Activated naive CD4-positive, alpha-beta T cell treated with anti-CD3 and anti-CD28 coated beads, Interleukin-2, amount 50 U/mL, for 24 hours (primary cell): ENCODE measurements at regions not wholly inside any gene's neighbourhood (a gene's known extent, or its start where the extent isn't known, plus 50 kb on each side); places are given as distances from the start of the nearest gene placed in this dataset.

Experiments used
- H3K27ac Mint-ChIP-seq: one replicate; pipeline ENCODE4 v1.8.0; 2021; ENCODE audit warnings: mild to moderate bottlenecking, mixed read lengths
- H3K27me3 Mint-ChIP-seq: one replicate; pipeline ENCODE4 v1.8.0; 2021; ENCODE audit warnings: mixed read lengths
- H3K36me3 Mint-ChIP-seq: one replicate; pipeline ENCODE4 v1.8.0; 2021; ENCODE audit warnings: mixed read lengths
- H3K4me1 Mint-ChIP-seq: one replicate; pipeline ENCODE4 v1.8.0; 2021; ENCODE audit warnings: mixed read lengths
- H3K4me3 Mint-ChIP-seq: one replicate; pipeline ENCODE4 v1.8.0; 2021; ENCODE audit warnings: mild to moderate bottlenecking, mixed read lengths
- H3K9me3 Mint-ChIP-seq: one replicate; pipeline ENCODE4 v1.8.0; 2021; ENCODE audit warnings: mixed read lengths

DNA sequence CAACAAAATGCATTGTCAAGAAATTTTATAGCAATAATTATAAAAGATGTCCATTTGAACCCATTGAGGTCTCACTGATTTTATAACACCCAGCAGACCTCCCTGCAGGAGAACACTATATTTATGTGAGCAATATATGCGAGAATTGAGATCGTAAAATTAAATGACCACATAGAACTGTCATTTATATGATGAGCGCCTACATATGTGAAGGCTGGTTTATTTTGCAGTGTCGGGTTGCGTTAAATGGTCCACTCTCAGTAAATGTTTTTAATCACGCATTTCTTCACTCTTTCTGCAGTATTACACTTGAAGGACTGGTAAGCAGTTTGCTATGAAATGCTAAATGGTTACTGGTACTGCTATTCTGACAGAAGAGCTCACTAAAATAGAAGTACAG lies 408.5 kb upstream of the AGTR1 start:
- no peaks in the 10 kb centered on the region for H3K9me3 Mint-ChIP-seq
- H3K27me3 Mint-ChIP-seq, result no peaks in the 10 kb centered on the region
- H3K36me3 Mint-ChIP-seq, result no peaks in the 10 kb centered on the region
- no peak overlapping the region for H3K4me3 Mint-ChIP-seq
- H3K27ac Mint-ChIP-seq, result no peak overlapping the region
- H3K4me1 Mint-ChIP-seq, result no peaks in the 10 kb centered on the region

DNA sequence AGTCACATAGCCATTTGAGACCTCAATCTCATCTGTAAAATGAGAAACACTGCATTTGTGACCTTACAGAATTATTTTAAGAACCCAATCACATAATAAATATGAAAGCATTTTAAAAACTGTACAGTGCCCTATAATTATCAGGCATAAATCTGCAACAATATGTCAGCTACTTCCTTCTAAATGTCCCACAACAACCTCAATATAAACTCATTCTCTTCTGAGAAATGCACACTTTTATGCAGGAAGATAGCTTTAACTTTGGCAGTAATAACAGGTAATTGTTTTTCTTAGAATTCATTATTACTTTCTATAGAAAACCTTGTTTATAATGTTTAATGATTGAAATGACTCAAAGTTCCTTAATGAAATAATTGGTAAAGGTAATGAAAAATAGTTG lies 400.7 kb upstream of the AGTR1 start:
- Mint-ChIP-seq H3K36me3 (no peaks in the 10 kb centered on the region), H3K9me3 (peaks cover 3% of the 10 kb centered on the region), H3K27ac (no peak overlapping the region), H3K4me3 (no peak overlapping the region), H3K27me3 (no peaks in the 10 kb centered on the region), H3K4me1 (peaks cover 6% of the 10 kb centered on the region)

DNA sequence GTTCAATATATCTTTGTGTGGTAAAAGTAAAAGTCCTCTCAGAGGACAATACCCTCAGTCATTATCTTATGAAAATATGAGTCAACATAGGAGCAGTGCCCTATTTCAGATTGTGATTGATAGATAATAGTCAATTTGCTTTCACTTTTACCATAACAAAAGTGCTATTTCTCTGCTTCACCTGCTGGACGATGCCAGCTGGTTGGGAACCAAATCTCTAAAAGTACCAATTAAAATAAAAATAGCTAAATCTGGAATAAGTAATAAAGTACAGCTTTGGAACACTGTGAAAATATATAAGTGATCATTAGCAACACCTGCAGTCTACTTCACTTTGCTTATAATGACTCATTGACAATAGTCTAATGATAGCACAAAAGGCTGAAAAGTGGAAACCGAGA lies 390.3 kb upstream of the AGTR1 start:
- no peak overlapping the region for H3K27ac Mint-ChIP-seq
- H3K9me3 Mint-ChIP-seq, result peaks cover 7% of the 10 kb centered on the region
- no peaks in the 10 kb centered on the region for H3K36me3 Mint-ChIP-seq
- no peak overlapping the region for H3K4me3 Mint-ChIP-seq
- H3K27me3 Mint-ChIP-seq, result no peaks in the 10 kb centered on the region
- H3K4me1 Mint-ChIP-seq, result no peaks in the 10 kb centered on the region

DNA sequence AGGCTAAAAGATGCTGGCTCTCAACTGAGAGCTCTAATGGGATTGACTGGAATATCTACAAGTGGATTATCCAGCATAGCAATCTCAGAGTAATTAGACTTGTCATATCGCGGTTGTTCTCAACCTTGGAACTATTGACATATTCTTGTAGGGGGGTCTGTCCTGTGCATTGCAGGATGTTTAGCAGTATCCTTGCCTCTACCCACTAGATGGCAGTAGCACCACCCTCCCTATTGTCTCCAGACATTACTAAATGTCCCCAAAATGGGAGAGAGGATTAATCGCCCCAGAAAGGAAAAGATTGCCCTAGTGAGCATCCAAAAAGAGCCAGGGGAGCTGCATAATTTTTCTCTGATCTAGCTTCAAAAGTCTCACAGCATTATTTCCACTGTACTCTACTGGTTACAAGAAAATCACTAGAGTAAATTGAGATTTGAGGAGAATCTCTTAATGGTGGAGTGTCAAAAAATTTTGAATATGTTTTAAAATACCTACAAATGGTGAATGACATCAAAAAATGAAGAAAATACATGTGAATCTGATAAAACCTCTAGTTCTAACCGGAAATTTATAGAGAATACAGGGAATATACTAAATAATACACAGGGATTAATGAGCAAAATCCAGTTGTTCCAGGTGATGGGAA lies 388.2 kb upstream of the AGTR1 start:
- Mint-ChIP-seq H3K27ac (no peak overlapping the region), H3K36me3 (no peaks in the 10 kb centered on the region), H3K4me3 (no peak overlapping the region), H3K4me1 (no peaks in the 10 kb centered on the region), H3K27me3 (no peaks in the 10 kb centered on the region), H3K9me3 (no peaks in the 10 kb centered on the region)

DNA sequence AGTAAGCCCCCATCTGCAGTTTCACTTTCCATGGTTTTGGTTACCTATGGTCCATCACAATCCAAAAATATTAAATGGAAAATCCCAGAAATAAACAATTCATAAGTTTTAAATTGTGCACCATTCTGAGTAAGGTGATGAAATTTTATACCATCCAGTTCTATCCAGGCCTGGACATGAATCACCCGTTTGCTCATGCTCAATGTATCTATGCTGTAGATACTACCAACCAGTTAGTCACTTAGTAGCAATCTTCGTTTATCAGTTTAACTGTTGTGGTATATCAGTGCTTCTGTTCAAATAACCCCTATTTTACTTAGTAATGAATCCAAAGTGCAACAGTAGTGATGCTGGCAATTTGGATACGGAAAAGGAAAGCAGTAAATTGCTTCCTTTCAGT lies 381.9 kb upstream of the AGTR1 start:
- Mint-ChIP-seq H3K36me3 (no peaks in the 10 kb centered on the region), H3K27me3 (no peaks in the 10 kb centered on the region), H3K27ac (no peak overlapping the region), H3K4me3 (no peak overlapping the region), H3K9me3 (no peaks in the 10 kb centered on the region), H3K4me1 (no peaks in the 10 kb centered on the region)

DNA sequence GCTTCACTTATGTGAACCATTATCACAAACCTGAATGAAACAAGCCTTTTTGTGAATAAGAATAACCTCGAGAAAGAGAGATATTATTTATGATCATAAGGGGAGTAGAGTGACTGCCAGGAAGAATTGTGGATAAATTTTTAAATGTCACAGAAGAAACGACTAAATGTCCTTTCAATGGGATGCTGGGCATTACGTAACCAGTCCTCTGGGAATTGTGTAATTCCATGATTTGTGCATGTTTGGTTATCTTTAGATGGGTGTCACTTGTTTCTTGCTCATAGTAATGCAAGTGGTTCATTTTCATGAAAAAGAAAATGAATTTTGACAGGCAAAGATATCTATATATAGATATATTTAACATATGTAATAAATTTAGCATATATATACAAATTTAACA lies 379.5 kb upstream of the AGTR1 start:
- no peaks in the 10 kb centered on the region for H3K9me3 Mint-ChIP-seq
- no peaks in the 10 kb centered on the region for H3K36me3 Mint-ChIP-seq
- no peak overlapping the region for H3K4me3 Mint-ChIP-seq
- no peaks in the 10 kb centered on the region for H3K4me1 Mint-ChIP-seq
- H3K27me3 Mint-ChIP-seq, result no peaks in the 10 kb centered on the region
- H3K27ac Mint-ChIP-seq, result no peak overlapping the region

DNA sequence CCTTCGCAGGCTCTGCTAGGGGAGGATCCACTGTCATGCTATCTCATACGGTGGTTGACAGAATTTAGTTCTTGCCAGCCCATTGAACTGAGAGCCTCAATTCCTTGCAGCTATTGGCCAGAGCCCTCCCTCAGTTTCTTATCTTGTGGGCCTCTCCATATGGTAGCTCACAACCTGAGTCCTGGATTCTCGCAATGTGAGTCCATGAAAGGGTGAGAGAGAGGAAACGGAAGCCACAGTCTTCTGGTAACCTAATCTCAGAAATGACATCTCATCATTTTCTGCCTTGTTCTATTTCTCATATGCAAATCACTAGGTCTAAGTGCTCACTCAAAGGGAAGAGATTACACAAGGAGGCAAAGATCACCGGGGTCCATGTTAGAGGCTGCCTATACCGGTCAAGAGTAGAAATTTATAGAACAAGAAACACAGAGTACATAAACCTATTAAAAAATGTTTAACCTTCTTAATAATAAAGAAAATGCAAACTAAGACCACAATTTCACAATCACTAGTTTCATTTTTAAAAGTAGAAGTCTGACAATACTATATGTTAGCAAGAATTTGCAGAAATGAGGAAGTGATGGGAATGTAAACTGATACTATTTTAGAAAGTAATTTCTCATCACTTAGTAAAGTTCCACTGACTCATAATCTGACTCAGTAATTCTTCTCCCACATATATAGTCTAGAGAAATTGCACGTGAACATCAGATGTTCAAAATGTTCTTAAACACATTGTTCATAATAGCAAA lies 378.4 kb upstream of the AGTR1 start:
- H3K27ac Mint-ChIP-seq, result no peak overlapping the region
- H3K4me3 Mint-ChIP-seq, result no peak overlapping the region
- H3K9me3 Mint-ChIP-seq, result peaks cover 8% of the 10 kb centered on the region
- no peaks in the 10 kb centered on the region for H3K27me3 Mint-ChIP-seq
- H3K4me1 Mint-ChIP-seq, result no peaks in the 10 kb centered on the region
- no peaks in the 10 kb centered on the region for H3K36me3 Mint-ChIP-seq

DNA sequence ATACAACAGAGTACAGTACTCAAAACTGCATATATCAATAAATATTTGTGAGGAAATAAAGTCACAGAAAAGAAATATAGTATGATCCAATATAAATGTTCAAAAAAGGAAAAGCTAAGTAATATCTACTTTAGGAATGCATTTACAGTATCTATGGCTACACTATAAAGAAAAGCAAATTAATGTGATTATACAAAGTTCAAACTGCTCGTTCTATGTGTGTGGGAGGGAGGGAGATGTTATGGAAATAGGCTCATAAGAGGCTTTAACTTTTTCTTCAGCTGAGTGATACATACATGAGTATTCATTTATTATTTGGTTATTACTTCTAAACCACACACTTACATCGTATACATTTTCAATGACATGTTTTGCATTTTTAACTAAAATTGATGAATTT lies 377.7 kb upstream of the AGTR1 start:
- Mint-ChIP-seq H3K4me3 (no peak overlapping the region), H3K4me1 (no peaks in the 10 kb centered on the region), H3K9me3 (peaks cover 8% of the 10 kb centered on the region), H3K27me3 (no peaks in the 10 kb centered on the region), H3K27ac (no peak overlapping the region), H3K36me3 (no peaks in the 10 kb centered on the region)

DNA sequence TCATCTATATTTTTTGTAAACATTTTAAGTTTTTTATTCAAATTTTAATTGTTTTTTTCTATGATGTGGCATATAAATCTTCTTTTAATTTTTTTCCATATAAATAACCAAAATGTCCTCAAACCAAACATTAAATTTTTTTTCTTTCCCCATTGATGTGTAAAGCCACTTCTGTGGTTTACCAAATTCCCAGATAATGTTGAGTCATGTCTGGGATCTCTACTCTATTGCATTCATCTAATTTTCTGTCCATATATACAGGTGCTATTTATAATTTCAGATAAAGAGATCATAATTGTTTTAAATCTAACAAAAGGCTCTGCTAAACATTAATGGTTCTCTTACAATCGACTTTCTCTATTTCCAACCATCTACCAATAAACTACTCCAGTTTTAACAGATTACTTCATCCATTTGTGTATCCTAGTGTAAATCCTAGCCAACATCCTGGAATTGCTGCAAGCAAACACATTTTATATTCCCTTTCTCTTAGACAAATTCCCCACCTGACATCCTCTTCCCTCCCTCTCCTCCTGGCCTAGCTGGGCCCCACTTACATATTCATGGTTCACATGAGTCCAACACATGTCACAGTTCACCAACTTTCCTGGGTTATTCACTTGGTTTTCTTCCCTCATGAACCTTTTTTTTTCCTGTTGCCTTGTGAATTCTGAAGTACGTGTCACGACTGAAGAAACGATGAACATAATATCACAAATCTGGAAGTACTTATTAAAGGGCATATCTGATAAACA lies 368.0 kb upstream of the AGTR1 start:
- H3K27ac Mint-ChIP-seq, result no peak overlapping the region
- no peaks in the 10 kb centered on the region for H3K27me3 Mint-ChIP-seq
- H3K4me3 Mint-ChIP-seq, result no peak overlapping the region
- no peaks in the 10 kb centered on the region for H3K4me1 Mint-ChIP-seq
- peaks cover 6% of the 10 kb centered on the region for H3K9me3 Mint-ChIP-seq
- no peaks in the 10 kb centered on the region for H3K36me3 Mint-ChIP-seq

DNA sequence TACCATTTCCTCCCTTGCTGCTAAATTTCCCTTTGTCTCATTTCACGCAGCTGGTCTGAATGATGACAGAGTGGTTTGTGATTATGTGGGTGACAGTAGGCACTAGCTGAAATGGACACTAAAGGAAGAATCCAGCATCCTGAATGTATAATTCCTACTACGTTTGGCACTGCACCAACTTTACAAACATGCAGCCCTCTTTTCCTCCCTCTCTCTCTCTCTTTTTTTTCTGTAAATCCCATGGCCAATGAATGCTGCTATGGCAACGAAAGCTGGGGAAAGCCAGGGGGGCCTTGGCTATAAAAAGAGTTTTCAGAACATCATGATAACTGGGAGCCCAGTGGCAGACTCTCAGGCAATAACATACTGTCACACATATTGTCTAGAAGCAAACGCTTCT lies 367.2 kb upstream of the AGTR1 start:
- Mint-ChIP-seq H3K27ac (no peak overlapping the region), H3K4me3 (no peak overlapping the region), H3K36me3 (no peaks in the 10 kb centered on the region), H3K4me1 (no peaks in the 10 kb centered on the region), H3K9me3 (peaks cover 6% of the 10 kb centered on the region), H3K27me3 (no peaks in the 10 kb centered on the region)

DNA sequence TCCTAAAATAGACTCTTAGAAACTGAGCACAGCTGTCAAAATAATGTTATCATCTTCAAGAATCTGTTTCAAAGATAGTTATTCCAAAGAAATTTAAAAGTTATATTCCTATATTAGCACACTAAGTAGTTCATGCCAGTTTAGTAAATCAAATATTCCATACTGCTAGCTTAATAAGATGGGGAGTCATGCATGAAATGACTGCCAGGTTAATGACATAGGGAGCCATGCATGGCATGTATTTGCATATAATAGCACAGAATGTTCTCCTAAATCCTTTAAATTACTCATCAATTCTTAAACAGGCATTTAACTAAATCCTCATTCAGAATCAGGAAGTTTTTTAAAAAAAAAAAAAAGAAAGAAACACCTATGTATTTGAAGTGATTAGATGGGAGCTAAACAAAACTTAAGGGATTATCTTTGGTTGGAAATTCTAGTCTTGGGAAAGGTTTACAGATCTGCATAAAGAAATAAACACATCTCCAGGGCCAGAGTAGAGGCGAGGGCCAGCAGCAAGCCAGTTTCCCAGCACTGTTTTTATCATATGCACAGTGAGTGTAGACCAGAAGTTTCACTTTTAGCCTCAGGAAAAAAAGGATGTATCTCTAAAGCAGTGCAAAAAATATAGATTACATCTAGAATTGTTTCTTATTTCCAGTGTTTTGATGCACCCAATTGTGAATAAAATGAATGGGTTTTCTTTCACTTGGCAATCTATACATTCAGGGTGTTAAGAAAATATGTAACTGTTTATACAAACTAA lies 366.4 kb upstream of the AGTR1 start:
- Mint-ChIP-seq H3K36me3 (no peaks in the 10 kb centered on the region), H3K4me1 (no peaks in the 10 kb centered on the region), H3K4me3 (no peak overlapping the region), H3K27me3 (no peaks in the 10 kb centered on the region), H3K27ac (no peak overlapping the region), H3K9me3 (peaks cover 6% of the 10 kb centered on the region)

DNA sequence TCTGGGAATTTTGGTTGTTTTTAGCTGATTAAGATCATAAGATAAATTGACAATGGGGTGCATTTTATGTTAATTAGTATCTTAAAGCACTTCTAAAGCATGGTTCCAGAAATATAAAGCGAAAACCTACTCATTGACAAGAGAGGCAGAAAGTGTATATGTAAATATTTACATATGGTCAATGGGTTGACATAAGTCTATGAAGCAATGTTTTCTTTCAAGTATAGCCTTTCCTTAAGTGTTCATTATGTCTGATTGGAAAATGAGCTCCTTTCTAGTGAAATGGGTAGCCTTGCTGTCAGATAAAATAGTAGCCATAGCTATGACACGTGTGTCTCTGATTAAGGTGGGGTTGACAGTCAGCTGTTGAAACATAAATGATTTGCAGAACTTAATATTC lies 365.2 kb upstream of the AGTR1 start:
- H3K9me3 Mint-ChIP-seq, result peaks cover 6% of the 10 kb centered on the region
- no peaks in the 10 kb centered on the region for H3K27me3 Mint-ChIP-seq

DNA sequence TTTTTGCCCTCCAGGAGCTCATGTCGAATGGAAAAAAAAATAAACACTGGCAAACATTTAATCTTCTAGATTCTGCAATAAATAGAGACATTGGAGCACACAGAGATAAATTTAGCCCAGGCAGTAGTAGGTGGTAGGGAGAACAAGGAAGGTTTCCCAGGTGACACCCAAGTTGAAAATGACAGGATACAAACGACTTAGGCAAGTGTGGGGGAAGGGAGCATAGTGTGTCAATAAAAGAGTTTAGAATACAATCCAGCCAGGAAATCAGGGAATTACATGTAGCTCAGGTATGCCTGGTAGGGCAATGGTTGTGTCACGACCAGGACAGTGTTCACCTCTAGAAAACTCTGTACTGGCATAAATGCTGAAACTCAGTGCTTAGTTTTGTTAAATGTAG lies 364.6 kb upstream of the AGTR1 start:
- Mint-ChIP-seq H3K4me1 (no peaks in the 10 kb centered on the region), H3K27ac (no peak overlapping the region), H3K27me3 (no peaks in the 10 kb centered on the region), H3K4me3 (no peak overlapping the region), H3K9me3 (peaks cover 6% of the 10 kb centered on the region), H3K36me3 (no peaks in the 10 kb centered on the region)

More for the DNA sequence above, 365.2 kb upstream of the AGTR1 start:
- no peak overlapping the region for H3K4me3 Mint-ChIP-seq
- H3K27ac Mint-ChIP-seq, result no peak overlapping the region
- no peaks in the 10 kb centered on the region for H3K4me1 Mint-ChIP-seq
- no peaks in the 10 kb centered on the region for H3K36me3 Mint-ChIP-seq

DNA sequence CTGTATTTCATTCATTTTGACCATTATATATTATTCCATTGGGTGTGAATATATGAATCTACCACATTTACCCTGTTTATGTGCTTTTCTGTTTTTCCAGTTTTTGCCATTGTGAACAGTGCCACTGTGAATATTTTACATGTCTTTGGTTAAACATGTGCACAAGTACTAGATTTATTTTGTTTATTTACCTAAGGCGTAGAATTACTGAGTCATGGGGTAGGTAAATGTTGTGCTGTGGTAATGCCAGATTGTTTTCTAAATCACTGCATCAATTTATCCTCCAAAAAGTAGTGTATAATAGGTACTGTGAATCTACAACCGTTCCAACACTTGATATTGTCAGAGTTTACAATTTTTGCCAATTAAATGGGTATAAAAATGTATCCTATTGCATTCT lies 362.1 kb upstream of the AGTR1 start:
- Mint-ChIP-seq H3K4me3 (no peak overlapping the region), H3K9me3 (peaks cover 6% of the 10 kb centered on the region), H3K4me1 (no peaks in the 10 kb centered on the region), H3K36me3 (no peaks in the 10 kb centered on the region), H3K27me3 (no peaks in the 10 kb centered on the region), H3K27ac (no peak overlapping the region)

DNA sequence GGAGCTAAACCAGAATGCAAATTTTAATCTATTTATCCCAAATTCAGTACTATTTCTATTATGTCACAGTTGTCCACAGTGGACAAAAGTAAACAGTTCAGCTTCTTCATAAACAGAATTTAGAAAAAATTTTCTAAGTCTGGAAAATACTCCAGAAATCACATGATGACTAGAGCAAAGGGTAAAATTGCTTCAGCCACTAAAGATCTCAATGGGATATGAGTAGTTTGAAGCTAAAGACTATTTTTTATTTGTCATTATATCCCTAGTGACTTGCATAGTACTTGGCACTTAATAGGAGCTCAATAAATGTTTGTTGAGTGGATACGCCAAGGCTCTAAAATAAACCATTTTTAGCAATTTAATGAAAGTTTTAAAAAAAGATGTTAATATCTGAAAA lies 354.3 kb upstream of the AGTR1 start:
- Mint-ChIP-seq H3K4me1 (no peaks in the 10 kb centered on the region), H3K4me3 (no peak overlapping the region), H3K36me3 (no peaks in the 10 kb centered on the region), H3K27ac (no peak overlapping the region), H3K9me3 (peaks cover 18% of the 10 kb centered on the region), H3K27me3 (no peaks in the 10 kb centered on the region)

DNA sequence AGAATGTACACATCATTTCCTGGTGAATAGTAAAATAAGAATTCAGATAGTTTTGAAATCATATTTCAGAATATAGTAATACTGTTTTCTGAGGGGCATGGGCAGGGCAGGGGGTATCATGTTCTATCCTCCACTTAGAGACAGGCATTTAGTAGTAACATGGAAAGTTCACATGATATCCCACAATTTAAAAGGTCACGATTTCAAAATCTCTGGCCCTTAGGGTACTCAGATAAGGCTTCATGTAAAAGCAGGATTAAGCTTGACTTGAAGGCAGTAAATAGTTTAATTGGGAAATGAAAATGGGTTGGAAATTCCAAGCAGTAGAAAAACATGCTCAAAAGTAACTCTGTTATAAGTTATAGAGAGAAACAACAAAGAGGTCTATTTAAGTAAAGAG lies 353.2 kb upstream of the AGTR1 start:
- Mint-ChIP-seq H3K9me3 (peaks cover 18% of the 10 kb centered on the region), H3K4me3 (no peak overlapping the region), H3K36me3 (no peaks in the 10 kb centered on the region), H3K4me1 (no peaks in the 10 kb centered on the region), H3K27me3 (no peaks in the 10 kb centered on the region), H3K27ac (peak overlapping the region; percentile 70)
